Heart left ventricle (tissue), 13 donors: ENCODE measurements at regions not wholly inside any gene's neighbourhood (a gene's known extent, or its start where the extent isn't known, plus 50 kb on each side); places are given as distances from the start of the nearest gene placed in this dataset.

Experiments
- CTCF ChIP-seq, 12 donors: fragments of 200-600 bp; sonication (generic) in 4 of 12; IDR thresholded peaks; one replicate each; pipeline versions ENCODE4 v1.5.0 to v1.8.0; 2018 to 2022; ENCODE audit warnings: antibody characterized with exemption in 12 of 12, mild to moderate bottlenecking in 5 of 12
- POLR2A ChIP-seq, 2 donors: fragments of 450-650 bp; IDR thresholded peaks; one replicate each; pipeline ENCODE4 v1.6.1; 2017; ENCODE audit warnings: antibody characterized with exemption in 2 of 2, mild to moderate bottlenecking in 2 of 2, moderate library complexity in 2 of 2
- donor health status: ischemic (EF 13 %, LVEDD 7.1; RV severe dilation, severe dysfunction).
- donor health status: DM: no; HTN: yes; CAD: no.
- donor health status: DM: no; HTN: no; CAD: no.
- donor health status: ischemic (EF 25% LVEDD 6.9; RV normal size, moderate dysfunction).
- donor health status: ischemic (EF 25% LVEDD 5.7; RV mildly dilated, moderate dysfunction).
- donor health status: ischemic (EF 35%, LVEDD 5.7; RV mildly dilated, moderate dysfunction).
- donor health status: nonischemic (EF 11% LVEDD 7.7; RV severe dilation, severe dysfunction).
- donor health status: DM: yes; HTN: yes; CAD: no.
- donor health status: PGD.
- donor health status: ischemic (EF 29% LVEDD 5.4; RV normal size, mild dysfunction).
- donor health status: nonischemic (EF 23%, LVEDD 6.1; RV moderate dilation, normal function).

- TF ChIP-seq CTCF (IDR thresholded peaks at IDR 0.05) = no peak
- TF ChIP-seq POLR2A (IDR thresholded peaks at IDR 0.05) = no peak
Observed at GRCh38 chr5:3786891-3787430, 191.3 kb downstream of the IRX1 start.
